ENCODE measurements at regions not wholly inside any gene's neighbourhood (a gene's known extent, or its start where the extent isn't known, plus 50 kb on each side); places are given as distances from the start of the nearest gene placed in this dataset.
"Not testable (repeated sequence)": the region's sequence is repeated elsewhere in the genome, so short reads cannot be mapped to it uniquely, and the experiment has no call there.

- DNase-seq, result no peak
These were observed 532.4 kb upstream of the ITGA1 start for GRCh38 chr5:52255308-52255707.

GRCh38 chr5:52262844-52263243, 524.9 kb upstream of the ITGA1 start:
- DNase-seq, result peak; percentile 95

- DNase-seq, result peak; percentile 99
These were observed 518.3 kb upstream of the ITGA1 start for GRCh38 chr5:52269401-52269800.

- peak; percentile 89 for DNase-seq
These were observed 517.9 kb upstream of the ITGA1 start for GRCh38 chr5:52269859-52270258.

GRCh38 chr5:52275639-52276038, 512.1 kb upstream of the ITGA1 start:
- no peak for DNase-seq

- no peak for DNase-seq
These were observed 510.6 kb upstream of the ITGA1 start for GRCh38 chr5:52277101-52277500.

- DNase-seq, result no peak
These were observed 505.1 kb upstream of the ITGA1 start for GRCh38 chr5:52282647-52283046.

- DNase-seq, result no peak
These were observed 504.5 kb upstream of the ITGA1 start for GRCh38 chr5:52283221-52283620.

- DNase-seq, result no peak
These were observed 486.9 kb upstream of the ITGA1 start for GRCh38 chr5:52300703-52301372.

- DNase-seq, result not testable (repeated sequence)
These were observed 482.9 kb upstream of the ITGA1 start for GRCh38 chr5:52304816-52305215.

- DNase-seq, result no peak
These were observed 459.4 kb upstream of the ITGA1 start for GRCh38 chr5:52328220-52328806.

- no peak for DNase-seq
These were observed 456.0 kb upstream of the ITGA1 start for GRCh38 chr5:52331725-52332124.

GRCh38 chr5:52334367-52334766, 453.3 kb upstream of the ITGA1 start:
- no peak for DNase-seq

GRCh38 chr5:52339285-52339684, 448.4 kb upstream of the ITGA1 start:
- DNase-seq, result no peak

- DNase-seq, result no peak
These were observed 445.4 kb upstream of the ITGA1 start for GRCh38 chr5:52342361-52342760.

GRCh38 chr5:52356311-52356918, 431.3 kb upstream of the ITGA1 start:
- peak; percentile 86 for DNase-seq

GRCh38 chr5:52359261-52359660, 428.5 kb upstream of the ITGA1 start:
- no peak for DNase-seq

- DNase-seq, result no peak
These were observed 426.7 kb upstream of the ITGA1 start for GRCh38 chr5:52360985-52361384.

GRCh38 chr5:52374286-52374685, 413.4 kb upstream of the ITGA1 start:
- no peak for DNase-seq

GRCh38 chr5:52375969-52376368, 411.7 kb upstream of the ITGA1 start:
- DNase-seq, result no peak

GRCh38 chr5:52376592-52376991, 411.1 kb upstream of the ITGA1 start:
- no peak for DNase-seq

GRCh38 chr5:52378237-52378636, 409.5 kb upstream of the ITGA1 start:
- DNase-seq, result peak; percentile 98

GRCh38 chr5:52388349-52388748, 399.4 kb upstream of the ITGA1 start:
- DNase-seq, result no peak

- DNase-seq, result no peak
These were observed 395.4 kb upstream of the ITGA1 start for GRCh38 chr5:52392321-52392720.

GRCh38 chr5:52409835-52410234, 377.9 kb upstream of the ITGA1 start:
- no peak for DNase-seq
